H9 (cell line): ENCODE measurements at regions not wholly inside any gene's neighbourhood (a gene's known extent, or its start where the extent isn't known, plus 50 kb on each side); places are given as distances from the start of the nearest gene placed in this dataset.

Experiments used
- DNase-seq: peaks from one replicate; pipeline ENCODE4 v3.0.0-alpha.2; 2017
- H2AFZ ChIP-seq: one replicate; pipeline ENCODE4 v1.6.1; 2013; ENCODE audit warnings: mild to moderate bottlenecking, low read length, control low read depth, moderate library complexity
- H2AK5ac ChIP-seq: 2 replicates; pipeline ENCODE4 v1.6.1; 2013; ENCODE audit warnings: low read length, control low read depth, mixed read lengths; ENCODE audit not compliant: insufficient read length
- H2BK120ac ChIP-seq: one replicate; pipeline ENCODE4 v1.6.1; 2013; ENCODE audit warnings: low read depth, mild to moderate bottlenecking, low read length, control low read depth, inconsistent platforms; ENCODE audit not compliant: poor library complexity, severe bottlenecking
- H2BK12ac ChIP-seq: 2 replicates; pipeline ENCODE4 v1.6.1; 2013; ENCODE audit warnings: low read length, control low read depth, mixed read lengths, low read depth; ENCODE audit not compliant: insufficient read length
- H2BK15ac ChIP-seq: 2 replicates; pipeline ENCODE4 v1.6.1; 2013; ENCODE audit warnings: low read depth, low read length, control low read depth
- H2BK20ac ChIP-seq: one replicate; pipeline ENCODE4 v1.6.1; 2013; ENCODE audit warnings: low read depth, mild to moderate bottlenecking, low read length, control low read depth, inconsistent platforms; ENCODE audit not compliant: poor library complexity, severe bottlenecking
- H2BK5ac ChIP-seq: 2 replicates; pipeline ENCODE4 v1.6.1; 2013; ENCODE audit warnings: low read length, control low read depth, mixed read lengths; ENCODE audit not compliant: insufficient read length
- H3K14ac ChIP-seq: 2 replicates; pipeline ENCODE4 v1.6.1; 2013; ENCODE audit warnings: low read length, control low read depth; ENCODE audit not compliant: insufficient read depth
- H3K18ac ChIP-seq: 2 replicates; pipeline ENCODE4 v1.6.1; 2013; ENCODE audit warnings: low read depth, mild to moderate bottlenecking, mixed read lengths, low read length, control low read depth; ENCODE audit not compliant: insufficient read length
- H3K23ac ChIP-seq: 2 replicates; pipeline ENCODE4 v1.6.1; 2013; ENCODE audit warnings: low read length, control low read depth, mixed read lengths, low read depth; ENCODE audit not compliant: insufficient read length
- H3K23me2 ChIP-seq: 2 replicates; pipeline ENCODE4 v1.6.1; 2013; ENCODE audit warnings: low read depth, mild to moderate bottlenecking, mixed read lengths, low read length, control low read depth; ENCODE audit not compliant: insufficient read length, poor library complexity, severe bottlenecking
- H3K27ac ChIP-seq: 2 replicates; pipeline ENCODE4 v1.5.1; 2013; ENCODE audit warnings: low read length, control low read depth, mixed read lengths, low read depth; ENCODE audit not compliant: insufficient read length
- H3K27me3 ChIP-seq: 2 replicates; pipeline ENCODE4 v1.6.1; 2013; ENCODE audit warnings: low read length, control low read depth, inconsistent platforms; ENCODE audit not compliant: insufficient read depth
- H3K4ac ChIP-seq: 2 replicates; pipeline ENCODE4 v1.6.1; 2013; ENCODE audit warnings: low read depth, mild to moderate bottlenecking, control low read depth, inconsistent platforms, low read length, moderate library complexity
- H3K4me1 ChIP-seq: 2 replicates; pipeline ENCODE4 v1.6.1; 2013; ENCODE audit warnings: low read length, control low read depth, inconsistent platforms; ENCODE audit not compliant: insufficient read depth
- H3K4me2 ChIP-seq: 2 replicates; pipeline ENCODE4 v1.6.1; 2013; ENCODE audit warnings: low read length, control low read depth, mixed read lengths; ENCODE audit not compliant: insufficient read length, insufficient read depth
- H3K56ac ChIP-seq: 2 replicates; pipeline ENCODE4 v1.6.1; 2013; ENCODE audit warnings: low read depth, mild to moderate bottlenecking, mixed read lengths, low read length, control low read depth; ENCODE audit not compliant: insufficient read length
- H3K79me1 ChIP-seq: 2 replicates; pipeline ENCODE4 v1.6.1; 2013; ENCODE audit warnings: low read depth, mild to moderate bottlenecking, moderate library complexity, low read length, control low read depth, inconsistent platforms; ENCODE audit not compliant: insufficient read depth, poor library complexity, severe bottlenecking
- H3K79me2 ChIP-seq: 2 replicates; pipeline ENCODE4 v1.6.1; 2013; ENCODE audit warnings: low read length, control low read depth, inconsistent platforms; ENCODE audit not compliant: insufficient read depth
- H3K9ac ChIP-seq: 2 replicates; pipeline ENCODE4 v1.6.1; 2013; ENCODE audit warnings: low read length, control low read depth, mixed read lengths; ENCODE audit not compliant: insufficient read length; ENCODE audit errors: extremely low read depth
- H3K9me3 ChIP-seq: one replicate; pipeline ENCODE4 v1.6.1; 2013; ENCODE audit warnings: low read depth, low read length, inconsistent platforms; ENCODE audit not compliant: control insufficient read depth
- H3T11ph ChIP-seq: one replicate; pipeline ENCODE4 v1.6.1; 2013; ENCODE audit warnings: mild to moderate bottlenecking, low read length, control low read depth, inconsistent platforms
- H4K20me1 ChIP-seq: one replicate; pipeline ENCODE4 v1.6.1; 2013; ENCODE audit not compliant: control insufficient read depth, insufficient read length, insufficient read depth
- H4K5ac ChIP-seq: 2 replicates; pipeline ENCODE4 v1.6.1; 2013; ENCODE audit warnings: low read depth, mild to moderate bottlenecking, mixed read lengths, low read length, control low read depth; ENCODE audit not compliant: insufficient read length
- H4K8ac ChIP-seq: replicated peaks from 2 replicates; pipeline ENCODE4 v1.6.1; 2013; ENCODE audit warnings: low read length, control low read depth, mixed read lengths, low read depth; ENCODE audit not compliant: insufficient read length
- H4K91ac ChIP-seq: 2 replicates; pipeline ENCODE4 v1.6.1; 2013; ENCODE audit warnings: low read depth, mild to moderate bottlenecking, moderate library complexity, mixed read lengths, low read length, control low read depth; ENCODE audit not compliant: insufficient read length
- H3K27ac Mint-ChIP-seq, 3 experiments: 2 replicates in 2 of 3; 3 replicates in 1 of 3; pipeline ENCODE4 v1.8.0; 2020 to 2021; ENCODE audit warnings: mixed read lengths in 3 of 3, mild to moderate bottlenecking in 1 of 3, moderate library complexity in 1 of 3
- H3K27me3 Mint-ChIP-seq: 2 replicates; pipeline ENCODE4 v1.8.0; 2021; ENCODE audit warnings: low read depth, mild to moderate bottlenecking, moderate library complexity, mixed read lengths
- H3K36me3 Mint-ChIP-seq, 3 experiments: 2 replicates in 2 of 3; 3 replicates in 1 of 3; pipeline ENCODE4 v1.8.0; 2020 to 2021; ENCODE audit warnings: low read depth in 3 of 3, mixed read lengths in 3 of 3; ENCODE audit not compliant: insufficient read depth in 1 of 3
- H3K4me1 Mint-ChIP-seq, 2 experiments: 2 replicates each; pipeline ENCODE4 v1.8.0; 2020; ENCODE audit warnings: mixed read lengths in 2 of 2
- H3K4me3 Mint-ChIP-seq, 2 experiments: 2 replicates in 1 of 2; 3 replicates in 1 of 2; pipeline ENCODE4 v1.8.0; 2020 to 2021; ENCODE audit warnings: mild to moderate bottlenecking in 2 of 2, mixed read lengths in 2 of 2, moderate library complexity in 1 of 2
- H3K9me3 Mint-ChIP-seq, 2 experiments: 2 replicates in 1 of 2; 3 replicates in 1 of 2; pipeline ENCODE4 v1.8.0; 2020; ENCODE audit warnings: mild to moderate bottlenecking in 2 of 2, mixed read lengths in 2 of 2, moderate library complexity in 1 of 2
- WGBS: extraction: QIAGEN DNeasy Blood & Tissue Kit; methylation state at CpG from one replicate; pipeline ENCODE4 v1.1.7; 2013; ENCODE audit warnings: missing lambda C conversion rate, low lambda C conversion rate, mixed read lengths; ENCODE audit not compliant: insufficient read length; ENCODE audit errors: extremely low coverage; 5-methylcytosine and 5-hydroxymethylcytosine counted together
- TF ChIP-seq, protein P1 (sequence below): fragments of 200-600 bp; sonication (generic); conservative IDR thresholded peaks from 3 replicates; pipeline ENCODE4 v1.8.0; 2021; ENCODE audit warnings: antibody characterized with exemption, mild to moderate bottlenecking

- H3T11ph ChIP-seq = no peak overlapping the region
- H2BK5ac ChIP-seq = no peak overlapping the region
- TF ChIP-seq, protein P1, sequence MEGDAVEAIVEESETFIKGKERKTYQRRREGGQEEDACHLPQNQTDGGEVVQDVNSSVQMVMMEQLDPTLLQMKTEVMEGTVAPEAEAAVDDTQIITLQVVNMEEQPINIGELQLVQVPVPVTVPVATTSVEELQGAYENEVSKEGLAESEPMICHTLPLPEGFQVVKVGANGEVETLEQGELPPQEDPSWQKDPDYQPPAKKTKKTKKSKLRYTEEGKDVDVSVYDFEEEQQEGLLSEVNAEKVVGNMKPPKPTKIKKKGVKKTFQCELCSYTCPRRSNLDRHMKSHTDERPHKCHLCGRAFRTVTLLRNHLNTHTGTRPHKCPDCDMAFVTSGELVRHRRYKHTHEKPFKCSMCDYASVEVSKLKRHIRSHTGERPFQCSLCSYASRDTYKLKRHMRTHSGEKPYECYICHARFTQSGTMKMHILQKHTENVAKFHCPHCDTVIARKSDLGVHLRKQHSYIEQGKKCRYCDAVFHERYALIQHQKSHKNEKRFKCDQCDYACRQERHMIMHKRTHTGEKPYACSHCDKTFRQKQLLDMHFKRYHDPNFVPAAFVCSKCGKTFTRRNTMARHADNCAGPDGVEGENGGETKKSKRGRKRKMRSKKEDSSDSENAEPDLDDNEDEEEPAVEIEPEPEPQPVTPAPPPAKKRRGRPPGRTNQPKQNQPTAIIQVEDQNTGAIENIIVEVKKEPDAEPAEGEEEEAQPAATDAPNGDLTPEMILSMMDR = no peak
- H3K23me2 ChIP-seq = no peaks in the 10 kb centered on the region
- no peak overlapping the region for H3K27ac ChIP-seq
- WGBS = no CpG with 5 or more reads among the region's 4 CpGs
- H3K4me2 ChIP-seq = no peak overlapping the region
- H4K8ac ChIP-seq = no peak overlapping the region
- no peak overlapping the region for H3K27ac Mint-ChIP-seq
- H4K20me1 ChIP-seq = no peaks in the 10 kb centered on the region
- peaks cover 10% of the 10 kb centered on the region for H3K9me3 ChIP-seq
- H2AK5ac ChIP-seq = no peak overlapping the region
- peaks cover 52 to 78% of the 10 kb centered on the region in 2 experiments for H3K9me3 Mint-ChIP-seq
- no peak overlapping the region for H4K91ac ChIP-seq
- H3K23ac ChIP-seq = no peak overlapping the region
- no peak overlapping the region for H3K4ac ChIP-seq
- H3K4me1 Mint-ChIP-seq = no peaks in the 10 kb centered on the region
- H2BK12ac ChIP-seq = no peak overlapping the region
- no peak overlapping the region for H2BK15ac ChIP-seq
- H3K36me3 Mint-ChIP-seq = peaks cover 4 to 10% (median 5%) of the 10 kb centered on the region in 3 experiments; a peak in 5 of 7 replicates
- H3K18ac ChIP-seq = no peak overlapping the region
- H3K79me1 ChIP-seq = no peaks in the 10 kb centered on the region
- H3K27me3 Mint-ChIP-seq = no peaks in the 10 kb centered on the region
- no peak overlapping the region for H3K14ac ChIP-seq
- no peaks in the 10 kb centered on the region for H3K4me1 ChIP-seq
- no peaks in the 10 kb centered on the region for H3K79me2 ChIP-seq
- no peak overlapping the region for H2AFZ ChIP-seq
- no peaks in the 10 kb centered on the region for H3K27me3 ChIP-seq
- no peak overlapping the region for H4K5ac ChIP-seq
- no peak overlapping the region for H2BK120ac ChIP-seq
- H3K4me3 Mint-ChIP-seq = no peak overlapping the region
- DNase-seq = no peak
- H3K9ac ChIP-seq = no peak overlapping the region
- no peak overlapping the region for H2BK20ac ChIP-seq
- no peak overlapping the region for H3K56ac ChIP-seq
Observed at GRCh38 chr4:189613207-189613606, 327.5 kb upstream of the FRG1 start.
